A549 (cell line): ENCODE measurements at regions not wholly inside any gene's neighbourhood (a gene's known extent, or its start where the extent isn't known, plus 50 kb on each side); places are given as distances from the start of the nearest gene placed in this dataset.

ENCODE experiments used
- ATAC-seq, 2 experiments: fragments of 200-7000 bp in 1 of 2; fragments of >200 bp in 1 of 2; cut with Nextera tagmentation in 1 of 2; cut with Tn5 transposase in 1 of 2; 3 replicates each; pipeline versions ENCODE4 v1.8.0 to v1.9.1; 2018 to 2020; ENCODE audit warnings: mild to moderate bottlenecking in 1 of 2, moderate library complexity in 1 of 2
- CTCF ChIA-PET: fragments of 300-600 bp; sonication (Branson Sonifier 250); formaldehyde crosslinking; extraction: SDS; loops from one replicate; lab custom pipeline; 2021; ENCODE audit warnings: antibody characterized with exemption, inconsistent platforms; lab: Yijun Ruan, JAX
- POLR2A ChIA-PET: fragments of 350-600 bp; formaldehyde crosslinking; extraction: SDS; loops from one replicate; lab custom pipeline; 2021; ENCODE audit warnings: antibody characterized with exemption, inconsistent platforms; lab: Yijun Ruan, JAX
- DNase-seq, 2 experiments: peaks; one replicate each; pipeline versions ENCODE4 v3.0.0 to v3.0.0-alpha.2; 2011 to 2016; ENCODE audit warnings: low read depth in 1 of 2, low spot score in 1 of 2
- FAIRE-seq: peaks from 2 replicates; lab custom pipeline; 2011; peaks lifted over from hg19 to GRCh38; lab: Jason Lieb, UNC
- H3K27ac ChIP-seq, 2 experiments: fragments of >200 bp; sonication (Bioruptor Twin); formaldehyde crosslinking; 3 replicates each; pipeline ENCODE4 v1.5.1; 2016 to 2017
- H3K4me1 ChIP-seq: fragments of >200 bp; sonication (Bioruptor Twin); formaldehyde crosslinking; 3 replicates; pipeline ENCODE4 v1.6.1; 2016
- H3K4me2 ChIP-seq: fragments of >200 bp; sonication (Bioruptor Twin); formaldehyde crosslinking; 3 replicates; pipeline ENCODE4 v1.6.1; 2016
- H3K4me3 ChIP-seq: fragments of >200 bp; sonication (Bioruptor Twin); formaldehyde crosslinking; 3 replicates; pipeline ENCODE4 v1.5.1; 2016
- H3K9me3 ChIP-seq: fragments of >200 bp; sonication (Bioruptor Twin); formaldehyde crosslinking; 3 replicates; pipeline ENCODE4 v1.6.1; 2016
- CEBPB ChIP-seq, 2 experiments: fragments of >200 bp in 1 of 2; sonication (Bioruptor Twin) in 1 of 2; formaldehyde crosslinking in 1 of 2; IDR thresholded peaks; 2 replicates each; pipeline ENCODE4 v1.6.1; 2012 to 2016
- CTCF ChIP-seq: fragments of >200 bp; sonication (Bioruptor Twin); formaldehyde crosslinking; IDR thresholded peaks from 3 replicates; pipeline ENCODE4 v1.5.1; 2016
- E2F6 ChIP-seq: IDR thresholded peaks from 2 replicates; pipeline ENCODE4 v1.6.1; 2012; ENCODE audit warnings: low read depth, borderline replicate concordance
- EHF ChIP-seq: fragments of 250-450 bp; sonication (Bioruptor Pico); IDR thresholded peaks from 2 replicates; pipeline ENCODE4 v1.5.0; 2020; ENCODE audit warnings: mild to moderate bottlenecking
- EP300 ChIP-seq, 2 experiments: fragments of >200 bp; sonication (Bioruptor Twin); formaldehyde crosslinking; IDR thresholded peaks; 2 replicates in 1 of 2; 3 replicates in 1 of 2; pipeline ENCODE4 v1.6.1; 2016 to 2017
- ESRRA ChIP-seq: fragments of 150-350 bp; IDR thresholded peaks from 2 replicates; pipeline ENCODE4 v1.6.1; 2014; ENCODE audit warnings: mild to moderate bottlenecking, low read length, borderline replicate concordance
- FOXS1 ChIP-seq: fragments of 250-450 bp; sonication (Bioruptor Pico); IDR thresholded peaks from 2 replicates; pipeline ENCODE4 v1.5.0; 2020; ENCODE audit warnings: mild to moderate bottlenecking, moderate library complexity
- GATA3 ChIP-seq: IDR thresholded peaks from 2 replicates; pipeline ENCODE4 v1.6.1; 2012; ENCODE audit warnings: borderline replicate concordance
- HDAC2 ChIP-seq: fragments of 200-600 bp; sonication (generic); IDR thresholded peaks from 2 replicates; pipeline ENCODE4 v1.6.1; 2016
- HES2 ChIP-seq: fragments of >200 bp; sonication (Bioruptor Twin); formaldehyde crosslinking; IDR thresholded peaks from 2 replicates; pipeline ENCODE4 v1.6.1; 2016
- HOXB5 ChIP-seq: fragments of 250-450 bp; sonication (Bioruptor Pico); IDR thresholded peaks from 2 replicates; pipeline ENCODE4 v1.5.0; 2020; ENCODE audit warnings: mild to moderate bottlenecking, moderate library complexity
- JUNB ChIP-seq: fragments of >200 bp; sonication (Bioruptor Twin); formaldehyde crosslinking; IDR thresholded peaks from 2 replicates; pipeline ENCODE4 v1.6.1; 2016
- MAZ ChIP-seq: fragments of 150-350 bp; IDR thresholded peaks from 2 replicates; pipeline ENCODE4 v1.6.1; 2014; ENCODE audit warnings: antibody characterized with exemption, low read depth, low read length, borderline replicate concordance
- MYC ChIP-seq: IDR thresholded peaks from 2 replicates; pipeline ENCODE4 v1.6.1; 2012; ENCODE audit warnings: mild to moderate bottlenecking, inconsistent platforms, low read length, improper control_type of control experiment, borderline replicate concordance
- NPAS2 ChIP-seq: fragments of 250-450 bp; sonication (Bioruptor Pico); IDR thresholded peaks from 2 replicates; pipeline ENCODE4 v1.8.0; 2022; ENCODE audit warnings: mild to moderate bottlenecking, moderate library complexity, borderline replicate concordance
- NR3C1 ChIP-seq: fragments of >200 bp; sonication (Bioruptor Twin); formaldehyde crosslinking; IDR thresholded peaks from 3 replicates; pipeline ENCODE4 v1.6.1; 2017
- POLR2A ChIP-seq: IDR thresholded peaks from 2 replicates; pipeline ENCODE4 v1.6.1; 2012; ENCODE audit warnings: mild to moderate bottlenecking, low read length
- POLR2AphosphoS2 ChIP-seq: conservative IDR thresholded peaks from 2 replicates; pipeline ENCODE4 v1.6.1; 2012; ENCODE audit warnings: low read length, improper control_type of control experiment, inconsistent platforms
- RARB ChIP-seq: fragments of 250-450 bp; sonication (Bioruptor Pico); IDR thresholded peaks from 2 replicates; pipeline ENCODE4 v1.8.0; 2021; ENCODE audit warnings: mild to moderate bottlenecking, moderate library complexity
- RFX5 ChIP-seq: fragments of 450-650 bp; IDR thresholded peaks from 2 replicates; pipeline ENCODE4 v1.7.1; 2014; ENCODE audit warnings: antibody characterized with exemption, mild to moderate bottlenecking, moderate library complexity
- ZC3H11A ChIP-seq: fragments of 450-650 bp; IDR thresholded peaks from 2 replicates; pipeline ENCODE4 v1.6.1; 2014; ENCODE audit warnings: antibody characterized with exemption, mild to moderate bottlenecking
- WGBS: methylation state at CpG from one replicate; pipeline ENCODE4 v1.1.6; 2017; ENCODE audit errors: missing lambda C conversion rate; 5-methylcytosine and 5-hydroxymethylcytosine counted together

GRCh38 chr2:134148172-134148571 is 105.7 kb upstream of the MGAT5 start:
- Histone ChIP-seq H3K4me2 (no peak overlapping the region), H3K4me3 (no peak overlapping the region), H3K9me3 (no peaks in the 10 kb centered on the region), H3K27ac (no peak overlapping the region), H3K4me1 (peaks cover 3% of the 10 kb centered on the region)
- ChIA-PET CTCF (interaction anchor here (0.6 kb wide), 1 partner anchor 42 kb away, joined by 3 read pairs; no protein-coding TSS in a partner anchor), POLR2A (no interaction called here)
- DNase-seq (no peak), FAIRE-seq (no peak), ATAC-seq (no peak)
- TF ChIP-seq NR3C1 (no peak), ESRRA (no peak), E2F6 (no peak), NPAS2 (CRISPR knock-in tag) (no peak), POLR2AphosphoS2 (no peak)
- 93% methylated on average over 2 of the region's 2 CpGs for WGBS

- ChIA-PET CTCF (interaction anchor here (0.6 to 1.4 kb wide), 3 partner anchors 13 to 42 kb away, joined by 3 to 4 read pairs (median 3); no protein-coding TSS in a partner anchor), POLR2A (no interaction called here)
- TF ChIP-seq JUNB (no peak), ZC3H11A (no peak), CEBPB (IDR thresholded peaks at IDR 0.05) (no peak), MAZ (no peak), ESRRA (no peak)
- WGBS: 94% methylated on average over 6 of the region's 6 CpGs
- FAIRE-seq: no peak
- no peak overlapping the region for H3K4me3 ChIP-seq
- H3K9me3 ChIP-seq: no peaks in the 10 kb centered on the region
- no peaks in the 10 kb centered on the region for H3K4me1 ChIP-seq
- no peak for ATAC-seq
- no peak overlapping the region for H3K27ac ChIP-seq
- DNase-seq: no peak
- H3K4me2 ChIP-seq: no peak overlapping the region
Measured at GRCh38 chr2:134148843-134149472, 104.9 kb upstream of the MGAT5 start.

- ChIA-PET POLR2A (no interaction called here), CTCF (interaction anchor here (1.3 to 1.4 kb wide), 2 partner anchors 12 to 31 kb away, joined by 3 to 4 read pairs; no protein-coding TSS in a partner anchor)
- no peak for DNase-seq
- no peaks in the 10 kb centered on the region for H3K4me1 ChIP-seq
- WGBS: 90% methylated on average over 1 of the region's 1 CpG
- no peak for ATAC-seq
- TF ChIP-seq HDAC2 (no peak), POLR2A (no peak), HOXB5 (no peak), GATA3 (no peak), CTCF (no peak), EHF (CRISPR knock-in tag) (no peak), MAZ (no peak), RFX5 (no peak), EP300 (IDR thresholded peaks at IDR 0.05) (no peak), POLR2AphosphoS2 (no peak)
- no peak overlapping the region for H3K4me3 ChIP-seq
- no peak for FAIRE-seq
- H3K4me2 ChIP-seq: no peak overlapping the region
- no peak overlapping the region for H3K27ac ChIP-seq
- no peaks in the 10 kb centered on the region for H3K9me3 ChIP-seq
Measured at GRCh38 chr2:134149904-134150303, 104.0 kb upstream of the MGAT5 start.

- H3K4me3 ChIP-seq: no peak overlapping the region
- no peak overlapping the region for H3K4me2 ChIP-seq
- no peak overlapping the region for H3K27ac ChIP-seq
- ChIA-PET POLR2A (no interaction called here), CTCF (no interaction called here)
- no peaks in the 10 kb centered on the region for H3K9me3 ChIP-seq
- DNase-seq (no peak), FAIRE-seq (no peak), ATAC-seq (no peak)
- H3K4me1 ChIP-seq: no peaks in the 10 kb centered on the region
- 97% methylated on average over 3 of the region's 3 CpGs for WGBS
- TF ChIP-seq POLR2A (no peak), RARB (CRISPR knock-in tag) (no peak), FOXS1 (CRISPR knock-in tag) (no peak), HES2 (no peak), MYC (no peak), CEBPB (IDR thresholded peaks at IDR 0.05) (no peak)
- TF ChIP-seq, all 56 proteins: peak for 0
Measured at GRCh38 chr2:134150760-134151159, 103.1 kb upstream of the MGAT5 start.
